GM10248 (cell line): ENCODE measurements at regions not wholly inside any gene's neighbourhood (a gene's known extent, or its start where the extent isn't known, plus 50 kb on each side); places are given as distances from the start of the nearest gene placed in this dataset.
"Not testable (repeated sequence)": the region's sequence is repeated elsewhere in the genome, so short reads cannot be mapped to it uniquely, and the experiment has no call there.

Source experiments
- CTCF ChIA-PET: fragments of 300-600 bp; sonication (Branson Sonifier 250); formaldehyde crosslinking; extraction: SDS; loops from one replicate; lab custom pipeline; 2021; ENCODE audit warnings: antibody characterized with exemption; lab: Yijun Ruan, JAX
- POLR2A ChIA-PET: fragments of 350-650 bp; sonication (Branson Sonifier 250); formaldehyde crosslinking; extraction: SDS; loops from one replicate; lab custom pipeline; 2020; ENCODE audit warnings: antibody characterized with exemption; lab: Yijun Ruan, JAX
- DNase-seq: peaks from one replicate; pipeline ENCODE4 v3.0.0; 2012; ENCODE audit errors: extremely low spot score
- TF ChIP-seq, protein P1 (sequence below): IDR thresholded peaks from 2 replicates; pipeline ENCODE4 v1.5.1; 2012; ENCODE audit warnings: mild to moderate bottlenecking, low read depth; ENCODE audit errors: extremely low read depth, missing control alignments, control extremely low read depth

DNA sequence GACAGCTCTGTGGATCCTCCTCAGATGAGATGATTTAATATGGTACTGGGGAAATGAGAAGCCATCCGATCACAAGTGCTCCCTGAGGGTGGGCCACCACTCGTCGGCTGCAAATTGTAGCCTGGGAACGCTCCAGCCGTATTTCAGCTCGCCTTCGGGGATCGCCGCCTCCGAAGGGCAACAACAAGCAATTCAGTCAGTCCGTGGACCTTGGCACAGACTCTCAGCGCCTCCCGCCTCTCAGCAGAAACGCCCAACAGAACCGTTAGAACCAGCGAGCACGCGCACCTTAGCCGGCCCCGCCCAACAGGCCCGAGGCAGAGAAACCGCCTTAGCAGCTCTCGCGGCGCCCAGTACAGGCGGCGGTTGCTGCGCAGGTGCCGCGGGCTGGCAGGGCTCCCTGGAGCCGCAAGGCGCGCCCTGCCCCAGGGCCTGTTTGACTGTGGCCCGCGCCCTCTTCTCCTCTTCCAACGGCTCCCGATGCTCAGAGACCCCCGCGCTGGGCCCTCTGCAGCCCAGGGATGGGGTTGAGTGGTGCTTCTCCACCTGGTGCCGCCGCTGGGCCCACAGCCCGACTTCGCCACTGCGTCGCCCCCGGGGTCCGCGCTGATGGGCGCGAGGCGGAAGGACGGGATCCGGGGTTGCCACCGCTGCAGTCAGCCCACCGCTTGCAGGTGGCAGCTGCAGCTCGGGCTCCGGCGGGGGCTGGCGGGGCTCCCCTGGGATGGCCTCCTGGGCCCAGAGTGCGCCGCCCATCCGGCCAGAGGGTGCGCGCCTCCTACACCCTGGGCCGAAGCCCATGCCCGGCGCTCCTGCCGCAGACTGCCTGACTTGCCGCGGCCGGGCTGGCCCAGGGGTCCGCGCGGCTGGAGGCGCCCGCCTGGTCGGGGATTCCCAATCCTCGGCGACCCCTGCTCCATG is 77.9 kb upstream of the PABPC3 start:
- CTCF ChIA-PET = interaction anchor here (1.3 to 1.7 kb wide), 2 partner anchors 13 to 19 kb away, joined by 3 to 5 read pairs; no protein-coding TSS in a partner anchor
- peak; percentile 21 for DNase-seq
- POLR2A ChIA-PET = not testable (repeated sequence)

DNA sequence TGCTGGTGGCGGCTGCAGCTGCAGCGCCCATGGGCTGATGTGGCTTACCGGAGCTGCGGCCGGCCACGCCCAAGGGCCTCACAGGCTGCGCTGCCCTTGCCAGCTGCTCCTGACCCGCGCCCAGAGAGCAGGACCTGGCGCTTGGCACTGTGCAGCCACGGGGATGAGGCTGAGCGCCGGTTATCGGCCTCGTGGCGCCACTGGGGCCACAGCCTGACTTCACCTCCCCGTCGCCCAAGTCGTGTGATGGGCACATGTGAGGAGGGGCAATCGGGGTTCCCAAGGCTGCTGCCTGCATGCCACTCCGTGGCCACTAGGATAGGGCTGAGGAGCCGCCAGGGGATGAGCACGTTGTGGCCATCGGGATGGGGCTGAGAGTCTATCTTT is 77.2 kb upstream of the PABPC3 start:
- no peak for DNase-seq
- TF ChIP-seq, protein P1, sequence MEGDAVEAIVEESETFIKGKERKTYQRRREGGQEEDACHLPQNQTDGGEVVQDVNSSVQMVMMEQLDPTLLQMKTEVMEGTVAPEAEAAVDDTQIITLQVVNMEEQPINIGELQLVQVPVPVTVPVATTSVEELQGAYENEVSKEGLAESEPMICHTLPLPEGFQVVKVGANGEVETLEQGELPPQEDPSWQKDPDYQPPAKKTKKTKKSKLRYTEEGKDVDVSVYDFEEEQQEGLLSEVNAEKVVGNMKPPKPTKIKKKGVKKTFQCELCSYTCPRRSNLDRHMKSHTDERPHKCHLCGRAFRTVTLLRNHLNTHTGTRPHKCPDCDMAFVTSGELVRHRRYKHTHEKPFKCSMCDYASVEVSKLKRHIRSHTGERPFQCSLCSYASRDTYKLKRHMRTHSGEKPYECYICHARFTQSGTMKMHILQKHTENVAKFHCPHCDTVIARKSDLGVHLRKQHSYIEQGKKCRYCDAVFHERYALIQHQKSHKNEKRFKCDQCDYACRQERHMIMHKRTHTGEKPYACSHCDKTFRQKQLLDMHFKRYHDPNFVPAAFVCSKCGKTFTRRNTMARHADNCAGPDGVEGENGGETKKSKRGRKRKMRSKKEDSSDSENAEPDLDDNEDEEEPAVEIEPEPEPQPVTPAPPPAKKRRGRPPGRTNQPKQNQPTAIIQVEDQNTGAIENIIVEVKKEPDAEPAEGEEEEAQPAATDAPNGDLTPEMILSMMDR = no peak
- POLR2A ChIA-PET = no interaction called here
- CTCF ChIA-PET = interaction anchor here (1.7 kb wide), 1 partner anchor 13 kb away, joined by 5 read pairs; no protein-coding TSS in a partner anchor

DNA sequence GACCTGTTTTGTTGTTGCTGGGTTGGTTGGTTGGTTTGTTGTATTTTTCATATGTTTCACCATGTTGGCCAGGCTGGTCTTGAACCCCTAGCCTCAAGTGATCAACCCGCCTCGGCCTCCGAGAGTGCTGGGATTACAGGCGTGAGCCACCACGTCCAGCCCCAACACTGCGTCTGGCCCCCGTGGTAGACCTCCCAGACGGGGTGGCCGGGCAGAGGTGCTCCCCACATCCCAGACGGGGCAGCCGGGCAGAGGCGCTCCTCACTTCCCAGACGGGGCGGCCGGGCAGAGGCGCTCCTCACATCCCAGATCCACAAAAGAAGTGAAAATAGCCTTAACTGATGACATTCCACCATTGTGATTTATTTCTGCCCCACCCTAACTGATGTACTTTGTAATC is 76.2 kb upstream of the PABPC3 start:
- CTCF ChIA-PET, DNase-seq, POLR2A ChIA-PET: not testable (repeated sequence)

DNA sequence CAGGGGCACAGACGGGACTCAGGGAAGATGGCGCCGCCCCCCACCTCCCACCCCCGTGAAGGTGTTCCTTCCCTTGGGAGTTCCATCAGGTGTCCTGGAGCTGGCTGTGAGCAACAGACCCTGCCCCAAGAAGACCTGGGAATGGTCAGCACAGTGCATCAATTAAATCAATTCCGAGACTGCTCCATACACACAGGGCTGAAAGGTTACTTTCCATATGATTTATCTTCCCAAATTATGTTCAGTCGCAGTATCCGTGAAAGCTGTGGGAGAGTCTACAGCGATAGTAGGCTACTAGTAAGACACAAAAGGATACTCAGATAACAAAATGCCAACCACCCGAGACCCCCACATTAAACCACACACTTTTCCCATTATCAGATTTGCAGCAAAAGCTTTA is 71.8 kb upstream of the PABPC3 start:
- CTCF ChIA-PET = interaction anchor here (1.0 to 1.1 kb wide), 2 partner anchors 10 to 13 kb away, joined by 3 read pairs; no protein-coding TSS in a partner anchor
- POLR2A ChIA-PET = no interaction called here

DNA sequence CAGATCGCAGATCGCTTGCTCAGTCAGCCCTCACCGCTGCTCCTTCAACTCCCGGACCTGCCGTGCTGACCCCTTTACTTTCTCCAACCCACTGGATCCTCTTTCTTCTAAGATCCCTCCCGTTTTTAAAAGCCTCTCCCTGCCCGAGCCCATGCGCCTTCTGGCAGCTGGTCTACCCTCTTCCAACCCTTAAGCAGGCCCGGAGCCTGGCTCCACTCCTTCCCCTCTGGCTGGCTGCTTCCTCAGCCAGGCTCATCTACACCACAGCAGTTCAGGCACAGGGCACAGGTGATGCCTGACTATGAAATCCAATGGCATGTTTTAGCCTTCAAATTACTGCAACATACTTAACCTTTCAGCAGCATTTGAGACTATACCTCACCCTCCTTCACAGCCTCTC is 63.8 kb upstream of the PABPC3 start:
- TF ChIP-seq, protein P1 = no peak
- ChIA-PET CTCF (no interaction called here), POLR2A (no interaction called here)
- no peak for DNase-seq

More for the DNA sequence above, 71.8 kb upstream of the PABPC3 start:
- no peak for DNase-seq
- TF ChIP-seq, protein P1 = no peak

DNA sequence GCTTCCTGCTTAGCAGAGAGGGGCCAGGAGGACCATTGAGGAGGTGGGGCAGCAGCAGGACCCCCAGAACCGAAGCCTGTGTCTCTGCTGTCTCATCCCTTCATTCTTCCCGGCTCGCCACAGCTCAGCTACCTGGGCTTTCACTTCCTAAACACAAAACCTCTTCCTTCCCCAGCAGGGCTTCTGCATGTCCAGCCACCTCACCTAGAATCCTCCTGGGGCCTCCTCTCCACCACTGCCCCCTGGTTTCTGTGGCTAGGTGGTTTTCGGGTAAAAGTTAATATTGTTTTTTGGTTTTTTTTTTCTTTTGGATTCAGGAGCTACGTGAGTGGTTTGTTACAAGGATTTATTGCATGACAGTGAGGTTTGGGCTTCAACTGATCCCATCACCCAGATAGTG is 61.8 kb upstream of the PABPC3 start:
- DNase-seq = no peak
- ChIA-PET CTCF (interaction anchor here (1.4 kb wide), 3 partner anchors 29 to 39 kb away, joined by 3 to 4 read pairs (median 3); no protein-coding TSS in a partner anchor), POLR2A (no interaction called here)
- TF ChIP-seq, protein P1 = no peak

DNA sequence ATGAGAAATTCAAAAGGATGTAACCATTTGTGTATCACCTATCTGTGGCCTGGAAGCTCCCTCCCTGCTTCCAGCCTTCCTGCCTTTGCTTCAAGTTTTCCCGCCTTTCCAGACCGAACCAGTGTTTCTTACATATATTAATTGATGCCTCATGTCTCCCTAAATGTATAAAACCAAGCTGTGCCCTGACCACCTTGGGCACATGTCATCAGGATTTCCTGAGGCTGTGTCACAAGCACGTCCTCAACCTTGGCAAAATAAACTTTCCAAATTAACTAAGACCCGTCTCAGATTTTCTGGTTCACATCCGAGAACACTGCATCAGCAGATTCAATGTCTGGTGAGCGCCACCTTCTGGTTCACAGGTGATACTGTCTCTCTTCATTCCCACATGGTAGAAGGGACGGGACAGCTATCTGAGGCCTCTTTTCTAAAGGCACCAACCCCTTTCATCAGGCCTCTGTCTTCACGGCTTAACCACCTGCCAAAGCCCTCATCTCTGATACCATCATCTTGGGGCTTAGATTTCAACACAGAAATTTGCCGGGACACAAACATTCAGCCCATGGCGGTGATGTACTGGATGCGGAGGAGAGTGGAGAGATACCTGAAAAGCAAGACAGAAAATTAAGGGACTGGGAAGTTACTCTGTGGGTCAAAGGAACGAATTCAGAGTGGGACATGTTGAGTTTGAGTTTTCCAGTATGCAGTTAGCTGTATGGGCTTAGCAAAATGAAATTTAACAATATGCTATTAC is 58.7 kb upstream of the PABPC3 start:
- peak; percentile 55 for DNase-seq
- CTCF ChIA-PET = interaction anchor here (0.7 to 1.6 kb wide), 13 partner anchors 11 to 496 kb away, joined by 3 to 7 read pairs (median 3); no protein-coding TSS in a partner anchor
- POLR2A ChIA-PET = no interaction called here
- TF ChIP-seq, protein P1 = peak; percentile 86
